Right lobe of liver (tissue), 6 donors: ENCODE measurements at regions not wholly inside any gene's neighbourhood (a gene's known extent, or its start where the extent isn't known, plus 50 kb on each side); places are given as distances from the start of the nearest gene placed in this dataset.
A peak's percentile ranks its signal among the peaks of the same experiment; 100 is the strongest.

Experiments
- ATAC-seq, 4 donors: fragments of 200-7000 bp; cut with Tn5 transposase; one replicate each; pipeline ENCODE4 v1.9.1; 2020; ENCODE audit warnings: mild to moderate bottlenecking in 4 of 4, moderate library complexity in 4 of 4
- DNase-seq, 3 donors: peaks; one replicate each; pipeline ENCODE4 v3.0.0-alpha.2; 2020
- H3K27ac ChIP-seq, 3 donors: fragments of 200-600 bp; one replicate each; pipeline ENCODE4 v1.8.0; 2022
- H3K27me3 ChIP-seq, 2 donors: fragments of 200-600 bp; one replicate each; pipeline ENCODE4 v1.8.0; 2022
- H3K36me3 ChIP-seq, 4 donors: fragments of 200-600 bp; sonication (generic) in 1 of 4; one replicate each; pipeline versions ENCODE4 v1.5.1 to v1.8.0; 2017 to 2022; ENCODE audit warnings: control low read depth in 1 of 4
- H3K4me1 ChIP-seq, 4 donors: fragments of 200-600 bp; sonication (generic) in 1 of 4; one replicate each; pipeline versions ENCODE4 v1.5.1 to v1.8.0; 2017 to 2022; ENCODE audit warnings: control low read depth in 1 of 4
- H3K4me3 ChIP-seq, 3 donors: fragments of 200-600 bp; one replicate each; pipeline ENCODE4 v1.8.0; 2022
- H3K9me3 ChIP-seq, 4 donors: fragments of 200-600 bp; sonication (generic) in 1 of 4; one replicate each; pipeline versions ENCODE4 v1.5.1 to v1.8.0; 2017 to 2022; ENCODE audit warnings: control low read depth in 1 of 4
- POLR2A ChIP-seq: fragments of 450-650 bp; IDR thresholded peaks from one replicate; pipeline ENCODE4 v1.6.1; 2017; ENCODE audit warnings: antibody characterized with exemption, mild to moderate bottlenecking
- WGBS: methylation state at CpG from one replicate; pipeline ENCODE4 v1.1.6; 2018; ENCODE audit warnings: low coverage, low lambda C conversion rate; ENCODE audit not compliant: insufficient coverage; ENCODE audit errors: missing lambda C conversion rate; 5-methylcytosine and 5-hydroxymethylcytosine counted together
- intact Hi-C, 2 donors: fragments of 100-400 bp; cut with DNase I; formaldehyde crosslinking; loops; one replicate each; pipeline versions ENCODE4 v1.11.2 to v1.14.1; 2022
- TF ChIP-seq, protein P1 (sequence below), 4 donors: fragments of 200-600 bp in 3 of 4; fragments of 450-650 bp in 1 of 4; IDR thresholded peaks; one replicate each; pipeline versions ENCODE4 v1.5.1 to v1.8.0; 2016 to 2022; ENCODE audit warnings: antibody characterized with exemption in 4 of 4, mild to moderate bottlenecking in 2 of 4
- donor health status: DM: no; HTN: yes; CAD: no.
- donor health status: DM: no; HTN: no; CAD: no.
- donor health status: DM: no; HTN: no; CAD: no.
- donor health status: DM: no; HTN: yes; CAD: no.
- donor health status: DM: no; HTN: yes; CAD: no.

DNA sequence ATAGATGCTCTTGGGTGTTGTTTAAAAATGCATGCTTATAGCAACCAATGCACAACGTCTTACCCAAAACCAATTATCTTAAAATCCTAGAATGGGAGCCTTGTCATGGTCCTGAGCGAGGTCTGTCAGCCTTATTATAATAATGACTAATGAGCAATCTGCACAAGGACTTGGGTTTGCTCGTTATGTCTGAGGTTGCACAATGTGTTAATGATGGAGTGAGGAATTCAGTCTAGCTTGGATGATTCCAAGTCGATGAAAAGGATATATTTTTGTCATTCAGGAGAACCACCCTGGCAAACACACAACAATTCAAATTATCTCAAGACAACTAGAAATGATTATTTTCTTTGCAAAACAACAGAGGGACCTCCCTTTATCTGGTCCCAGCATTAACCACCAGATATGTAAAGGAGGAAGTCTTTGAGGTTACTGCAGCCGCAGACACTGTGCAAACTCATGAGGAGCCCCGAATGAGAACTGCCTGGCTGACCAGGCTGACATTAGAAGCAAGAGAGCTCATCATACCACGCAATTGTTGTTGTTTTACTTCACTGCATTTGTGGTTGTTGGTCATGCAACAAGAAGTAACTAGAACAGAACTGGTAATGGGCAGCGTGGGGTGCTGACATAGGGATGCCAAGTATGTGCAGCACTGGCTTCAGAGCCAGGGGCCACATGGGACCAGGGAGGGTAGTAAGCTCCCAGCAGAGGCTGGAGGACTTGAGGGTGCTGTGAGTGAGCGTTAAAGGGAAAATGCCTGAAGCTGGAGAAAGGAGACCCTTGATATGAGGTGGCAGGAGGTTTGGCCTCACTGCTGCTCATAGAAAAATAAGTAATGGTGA is 488.3 kb downstream of the CDH26 start:
- Histone ChIP-seq H3K27me3 (no peaks in the 10 kb centered on the region), H3K27ac (no peak overlapping the region), H3K36me3 (no peaks in the 10 kb centered on the region), H3K9me3 (no peaks in the 10 kb centered on the region), H3K4me1 (no peaks in the 10 kb centered on the region), H3K4me3 (no peak overlapping the region)
- DNase-seq = no peak
- intact Hi-C loops = no loop called here
- no peak for ATAC-seq
- WGBS = 31% methylated on average over 8 of the region's 9 CpGs
- no peak for TF ChIP-seq POLR2A
- TF ChIP-seq, protein P1, sequence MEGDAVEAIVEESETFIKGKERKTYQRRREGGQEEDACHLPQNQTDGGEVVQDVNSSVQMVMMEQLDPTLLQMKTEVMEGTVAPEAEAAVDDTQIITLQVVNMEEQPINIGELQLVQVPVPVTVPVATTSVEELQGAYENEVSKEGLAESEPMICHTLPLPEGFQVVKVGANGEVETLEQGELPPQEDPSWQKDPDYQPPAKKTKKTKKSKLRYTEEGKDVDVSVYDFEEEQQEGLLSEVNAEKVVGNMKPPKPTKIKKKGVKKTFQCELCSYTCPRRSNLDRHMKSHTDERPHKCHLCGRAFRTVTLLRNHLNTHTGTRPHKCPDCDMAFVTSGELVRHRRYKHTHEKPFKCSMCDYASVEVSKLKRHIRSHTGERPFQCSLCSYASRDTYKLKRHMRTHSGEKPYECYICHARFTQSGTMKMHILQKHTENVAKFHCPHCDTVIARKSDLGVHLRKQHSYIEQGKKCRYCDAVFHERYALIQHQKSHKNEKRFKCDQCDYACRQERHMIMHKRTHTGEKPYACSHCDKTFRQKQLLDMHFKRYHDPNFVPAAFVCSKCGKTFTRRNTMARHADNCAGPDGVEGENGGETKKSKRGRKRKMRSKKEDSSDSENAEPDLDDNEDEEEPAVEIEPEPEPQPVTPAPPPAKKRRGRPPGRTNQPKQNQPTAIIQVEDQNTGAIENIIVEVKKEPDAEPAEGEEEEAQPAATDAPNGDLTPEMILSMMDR (IDR thresholded peaks at IDR 0.05) = no peak

DNA sequence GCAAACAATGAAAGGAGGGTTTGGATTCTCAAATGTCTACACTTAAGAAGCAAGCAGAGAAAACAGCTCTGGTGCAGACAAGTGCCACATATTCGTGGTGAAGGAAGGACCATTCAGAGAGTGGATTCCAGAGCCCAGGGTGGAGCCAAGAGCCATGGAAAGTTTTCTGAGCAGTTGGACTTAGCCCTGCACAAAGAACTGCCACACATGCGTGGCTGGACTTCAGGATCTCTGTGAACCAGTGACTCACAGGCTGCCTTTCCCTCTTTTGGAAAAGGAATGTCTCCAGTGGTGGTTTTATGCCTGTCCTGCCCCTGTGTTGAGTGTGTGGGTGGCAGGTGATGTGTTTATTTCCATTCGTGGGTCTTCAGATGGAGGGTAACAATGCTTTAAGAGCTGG is 489.5 kb downstream of the CDH26 start:
- Histone ChIP-seq H3K27me3 (no peaks in the 10 kb centered on the region), H3K9me3 (no peaks in the 10 kb centered on the region), H3K4me3 (no peak overlapping the region), H3K27ac (no peak overlapping the region), H3K36me3 (no peaks in the 10 kb centered on the region), H3K4me1 (no peaks in the 10 kb centered on the region)
- intact Hi-C loops = no loop called here
- ATAC-seq (no peak), DNase-seq (no peak)
- no peak for TF ChIP-seq POLR2A
- TF ChIP-seq, protein P1 (IDR thresholded peaks at IDR 0.05) = no peak
- WGBS = 29% methylated on average over 3 of the region's 3 CpGs

DNA sequence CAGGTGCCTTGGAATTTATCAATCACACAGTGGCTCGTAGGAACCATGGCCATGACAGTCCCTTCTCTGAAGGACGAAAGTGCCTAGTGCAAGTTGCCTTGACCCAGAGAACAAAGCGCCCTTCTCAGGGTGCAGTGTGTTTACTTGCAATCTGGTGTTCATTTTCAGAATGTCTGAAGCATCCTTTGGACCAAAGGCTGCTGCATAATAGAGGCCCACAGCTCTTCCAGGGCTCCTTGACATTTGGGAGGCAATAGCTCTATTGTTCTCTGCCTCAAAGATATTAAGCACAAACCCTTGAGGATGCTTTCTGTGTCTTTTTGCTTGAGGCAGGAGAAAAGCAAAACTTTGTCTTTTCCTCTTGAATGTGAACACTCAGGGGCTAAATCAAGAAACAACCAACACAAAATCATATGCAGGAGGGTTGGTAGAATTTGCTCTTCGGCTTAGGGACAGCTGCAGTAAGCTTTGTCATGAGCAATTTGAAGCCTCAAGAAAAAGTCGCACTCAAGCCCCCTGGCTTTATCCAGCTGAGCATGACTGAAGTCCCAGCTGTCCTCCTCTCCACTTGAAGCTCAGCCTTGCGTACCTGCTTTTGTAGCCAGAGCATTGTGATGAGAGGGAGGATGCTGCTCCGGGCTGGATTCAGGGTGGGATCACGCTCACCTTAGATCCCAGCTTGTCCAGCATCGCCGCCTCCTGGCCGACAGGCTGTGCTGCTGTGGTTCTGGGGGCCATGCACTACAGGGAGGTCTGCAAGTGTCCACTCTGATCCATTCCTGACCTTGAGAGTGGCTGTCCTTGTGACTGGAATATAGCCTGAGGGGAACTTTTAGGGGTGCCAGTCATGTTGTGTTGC is 495.4 kb downstream of the CDH26 start:
- DNase-seq = no peak
- no peak overlapping the region for H3K4me3 ChIP-seq
- no peak overlapping the region for H3K27ac ChIP-seq
- no peaks in the 10 kb centered on the region for H3K36me3 ChIP-seq
- no peaks in the 10 kb centered on the region for H3K4me1 ChIP-seq
- H3K27me3 ChIP-seq = no peaks in the 10 kb centered on the region
- intact Hi-C loops = no loop called here
- no peaks in the 10 kb centered on the region for H3K9me3 ChIP-seq
- TF ChIP-seq, protein P1 (IDR thresholded peaks at IDR 0.05) = peak in 1 of 4 donors; percentile 6
- TF ChIP-seq POLR2A = no peak
- WGBS = 40% methylated on average over 3 of the region's 11 CpGs
- no peak for ATAC-seq

DNA sequence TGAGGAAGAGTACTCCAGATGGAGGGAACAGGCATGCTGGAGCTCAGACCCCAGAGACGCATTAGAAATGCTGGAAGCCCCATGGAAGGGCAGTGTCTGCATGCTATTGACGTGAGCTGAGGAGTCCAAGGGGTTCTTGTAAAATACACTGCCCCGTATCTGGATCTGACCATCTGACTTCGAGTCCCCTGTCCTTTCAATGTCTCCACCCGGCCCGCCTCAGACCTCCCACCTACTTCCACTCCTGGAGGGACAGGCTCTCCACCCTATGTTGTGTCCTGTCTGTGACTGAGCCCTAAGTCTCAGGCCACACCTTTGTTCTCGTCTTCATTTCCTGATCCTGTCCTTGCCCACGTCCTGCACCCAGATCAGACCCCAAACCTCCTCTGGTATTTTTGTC is 496.3 kb downstream of the CDH26 start:
- H3K36me3 ChIP-seq = no peaks in the 10 kb centered on the region
- H3K4me1 ChIP-seq = no peaks in the 10 kb centered on the region
- no peak overlapping the region for H3K4me3 ChIP-seq
- ATAC-seq (no peak), DNase-seq (no peak)
- no peaks in the 10 kb centered on the region for H3K27me3 ChIP-seq
- TF ChIP-seq POLR2A = no peak
- TF ChIP-seq, protein P1 (IDR thresholded peaks at IDR 0.05) = no peak
- WGBS = 68% methylated on average over 6 of the region's 8 CpGs
- no peak overlapping the region for H3K27ac ChIP-seq
- H3K9me3 ChIP-seq = no peaks in the 10 kb centered on the region
- intact Hi-C loops = no loop called here
